H1 (cell line): ENCODE measurements at regions not wholly inside any gene's neighbourhood (a gene's known extent, or its start where the extent isn't known, plus 50 kb on each side); places are given as distances from the start of the nearest gene placed in this dataset.

Experiments
- CTCF ChIA-PET: fragments of 300-600 bp; sonication (Branson Sonifier 250); formaldehyde crosslinking; loops from one replicate; lab custom pipeline; 2021; ENCODE audit not compliant: partially characterized antibody; lab: Charles Lee
- POLR2A ChIA-PET: fragments of 300-600 bp; sonication (Branson Sonifier 250); formaldehyde crosslinking; loops from one replicate; lab custom pipeline; 2021; ENCODE audit warnings: inconsistent platforms; ENCODE audit not compliant: partially characterized antibody; lab: Charles Lee
- DNase-seq, 2 experiments: peaks; one replicate each; pipeline versions ENCODE4 v3.0.0 to v3.0.0-alpha.2; 2010 to 2022; ENCODE audit warnings: low spot score in 2 of 2, low read depth in 1 of 2, mixed read lengths in 1 of 2
- FAIRE-seq: peaks from 2 replicates; lab custom pipeline; 2011; peaks lifted over from hg19 to GRCh38; lab: Jason Lieb, UNC
- H2AFZ ChIP-seq: 2 replicates; pipeline ENCODE4 v1.8.1; 2012; ENCODE audit warnings: low read length, inconsistent platforms
- H2AK5ac ChIP-seq: 2 replicates; pipeline ENCODE4 v1.6.1; 2013; ENCODE audit warnings: low read depth, low read length
- H2BK120ac ChIP-seq: replicated peaks from 2 replicates; pipeline ENCODE3; 2013; ENCODE audit warnings: low read depth, low read length, inconsistent platforms
- H2BK12ac ChIP-seq: 2 replicates; pipeline ENCODE4 v1.6.1; 2013; ENCODE audit warnings: low read depth, low read length
- H2BK15ac ChIP-seq: 2 replicates; pipeline ENCODE4 v1.6.1; 2013; ENCODE audit warnings: low read length
- H2BK20ac ChIP-seq: 2 replicates; pipeline ENCODE4 v1.6.1; 2013; ENCODE audit warnings: low read length
- H2BK5ac ChIP-seq: 2 replicates; pipeline ENCODE4 v1.6.1; 2013; ENCODE audit warnings: low read depth, low read length
- H3K14ac ChIP-seq: 2 replicates; pipeline ENCODE4 v1.6.1; 2013; ENCODE audit warnings: inconsistent platforms; ENCODE audit not compliant: insufficient read length
- H3K18ac ChIP-seq: 2 replicates; pipeline ENCODE4 v1.6.1; 2013; ENCODE audit warnings: low read length; ENCODE audit errors: extremely low read depth
- H3K23ac ChIP-seq: 2 replicates; pipeline ENCODE4 v1.6.1; 2013; ENCODE audit warnings: inconsistent platforms; ENCODE audit not compliant: insufficient read length
- H3K23me2 ChIP-seq: 2 replicates; pipeline ENCODE4 v1.6.1; 2013; ENCODE audit warnings: low read depth, low read length
- H3K27ac ChIP-seq: 2 replicates; pipeline ENCODE4 v1.6.1; 2011; ENCODE audit warnings: low read depth, low read length, inconsistent platforms
- H3K27me3 ChIP-seq, 4 experiments: replicated peaks in 1 of 4; 1 replicate in 1 of 4; 2 replicates in 3 of 4; pipeline versions ENCODE4 v1.6.1 to v1.8.1; 2011 to 2013; ENCODE audit warnings: low read length in 3 of 4, mild to moderate bottlenecking in 3 of 4, inconsistent platforms in 2 of 4, mixed read lengths in 2 of 4, moderate library complexity in 1 of 4; ENCODE audit not compliant: control insufficient read depth in 3 of 4, insufficient read depth in 3 of 4; ENCODE audit errors: extremely low read depth in 1 of 4
- H3K36me3 ChIP-seq, 4 experiments: 2 replicates each; pipeline versions ENCODE4 v1.6.1 to v1.8.1; 2011 to 2013; ENCODE audit warnings: mild to moderate bottlenecking in 4 of 4, low read length in 3 of 4, moderate library complexity in 2 of 4, control low read depth in 1 of 4, inconsistent platforms in 1 of 4; ENCODE audit not compliant: insufficient read depth in 4 of 4, control insufficient read depth in 2 of 4
- H3K4ac ChIP-seq: replicated peaks from 2 replicates; pipeline ENCODE3; 2013; ENCODE audit warnings: low read length, low read depth, mixed read lengths, inconsistent platforms; ENCODE audit not compliant: insufficient read length
- H3K4me1 ChIP-seq, 4 experiments: replicated peaks in 1 of 4; 1 replicate in 1 of 4; 2 replicates in 3 of 4; pipeline versions ENCODE4 v1.6.1 to v1.8.1; 2011 to 2013; ENCODE audit warnings: low read length in 3 of 4, inconsistent platforms in 2 of 4, mixed read lengths in 1 of 4; ENCODE audit not compliant: insufficient read depth in 4 of 4, control insufficient read depth in 3 of 4
- H3K4me2 ChIP-seq, 2 experiments: 2 replicates each; pipeline versions ENCODE4 v1.6.1 to v1.8.1; 2011 to 2013; ENCODE audit warnings: low read depth in 2 of 2, low read length in 2 of 2, control low read depth in 1 of 2, inconsistent platforms in 1 of 2, mild to moderate bottlenecking in 1 of 2; ENCODE audit not compliant: insufficient read depth in 1 of 2
- H3K4me3 ChIP-seq, 4 experiments: fragments of 200-600, 300-600 bp in 1 of 4; sonication (generic), shearing (Covaris generic), sonication (Bioruptor Twin) in 1 of 4; 2 replicates each; pipeline versions ENCODE4 v1.5.1 to v1.8.1; 2011 to 2016; ENCODE audit warnings: low read length in 4 of 4, low read depth in 3 of 4, control low read depth in 2 of 4, inconsistent platforms in 2 of 4, mild to moderate bottlenecking in 2 of 4, mixed read lengths in 1 of 4, moderate library complexity in 1 of 4; ENCODE audit not compliant: insufficient read depth in 2 of 4; ENCODE audit errors: extremely low read depth in 1 of 4
- H3K56ac ChIP-seq: replicated peaks from 2 replicates; pipeline ENCODE3; 2013; ENCODE audit warnings: low read depth, mild to moderate bottlenecking, mixed read lengths, low read length, inconsistent platforms; ENCODE audit not compliant: insufficient read length
- H3K79me1 ChIP-seq: 2 replicates; pipeline ENCODE4 v1.6.1; 2013; ENCODE audit warnings: low read depth, low read length, control low read depth
- H3K79me2 ChIP-seq, 2 experiments: 2 replicates each; pipeline versions ENCODE4 v1.6.1 to v1.8.1; 2012 to 2013; ENCODE audit warnings: low read length in 2 of 2, mild to moderate bottlenecking in 2 of 2, inconsistent platforms in 1 of 2; ENCODE audit not compliant: insufficient read depth in 2 of 2, control insufficient read depth in 1 of 2
- H3K9ac ChIP-seq, 4 experiments: replicated peaks in 1 of 4; 1 replicate in 1 of 4; 2 replicates in 3 of 4; pipeline versions ENCODE4 v1.6.1 to v1.8.1; 2011 to 2013; ENCODE audit warnings: low read depth in 3 of 4, low read length in 3 of 4, control low read depth in 2 of 4, mild to moderate bottlenecking in 2 of 4, moderate library complexity in 2 of 4, inconsistent platforms in 1 of 4; ENCODE audit errors: extremely low read depth in 1 of 4
- H3K9me3 ChIP-seq, 2 experiments: 2 replicates each; pipeline versions ENCODE4 v1.6.1 to v1.8.1; 2012 to 2013; ENCODE audit warnings: mild to moderate bottlenecking in 2 of 2, moderate library complexity in 2 of 2, control low read depth in 1 of 2, inconsistent platforms in 1 of 2, low read depth in 1 of 2, low read length in 1 of 2, mixed read lengths in 1 of 2; ENCODE audit not compliant: insufficient read depth in 2 of 2
- H4K20me1 ChIP-seq, 2 experiments: replicated peaks in 1 of 2; 2 replicates each; pipeline versions ENCODE3 to v1.8.1; 2011 to 2013; ENCODE audit warnings: inconsistent platforms in 2 of 2, low read length in 2 of 2, mild to moderate bottlenecking in 1 of 2; ENCODE audit not compliant: insufficient read depth in 2 of 2, control insufficient read depth in 1 of 2
- H4K5ac ChIP-seq: 2 replicates; pipeline ENCODE4 v1.6.1; 2013; ENCODE audit warnings: low read length, low read depth, mixed read lengths, inconsistent platforms; ENCODE audit not compliant: insufficient read length
- H4K8ac ChIP-seq: 2 replicates; pipeline ENCODE4 v1.8.0; 2013; ENCODE audit warnings: mild to moderate bottlenecking, moderate library complexity, low read length, inconsistent platforms; ENCODE audit not compliant: insufficient read depth; ENCODE audit errors: extremely low read depth
- H4K91ac ChIP-seq: replicated peaks from 2 replicates; pipeline ENCODE3; 2013; ENCODE audit warnings: low read length, mixed read lengths, inconsistent platforms; ENCODE audit not compliant: insufficient read length
- ATF2 ChIP-seq: IDR thresholded peaks from 2 replicates; pipeline ENCODE4 v1.6.1; 2012; ENCODE audit warnings: low read length, inconsistent platforms
- CEBPB ChIP-seq: IDR thresholded peaks from 2 replicates; pipeline ENCODE4 v1.6.1; 2012; ENCODE audit warnings: low read depth, low read length
- FOSL1 ChIP-seq: IDR thresholded peaks from 2 replicates; pipeline ENCODE4 v1.6.1; 2011; ENCODE audit warnings: mild to moderate bottlenecking, low read depth, low read length, moderate library complexity; ENCODE audit not compliant: insufficient read depth
- GABPA ChIP-seq: IDR thresholded peaks from 2 replicates; pipeline ENCODE4 v1.6.1; 2011; ENCODE audit warnings: mild to moderate bottlenecking, low read length, moderate library complexity, borderline replicate concordance; ENCODE audit not compliant: insufficient read depth
- KDM4A ChIP-seq: IDR thresholded peaks from one replicate; pipeline ENCODE4 v1.7.1; 2012; ENCODE audit warnings: low read depth, mild to moderate bottlenecking, moderate library complexity, low read length, inconsistent platforms; ENCODE audit not compliant: severe bottlenecking
- NANOG ChIP-seq: IDR thresholded peaks from 2 replicates; pipeline ENCODE4 v1.6.1; 2011; ENCODE audit warnings: low read length, low read depth, mild to moderate bottlenecking, inconsistent platforms; ENCODE audit not compliant: insufficient read depth, poor library complexity, severe bottlenecking
- SP4 ChIP-seq: IDR thresholded peaks from 2 replicates; pipeline ENCODE4 v1.6.1; 2012; ENCODE audit warnings: low read length, inconsistent platforms
- WGBS, 2 experiments: shearing (Covaris generic) in 1 of 2; methylation state at CpG; one replicate each; pipeline versions ENCODE4 v1.1.6 to v1.1.7; 2013 to 2015; ENCODE audit warnings: low lambda C conversion rate in 2 of 2, mixed read lengths in 2 of 2, inconsistent platforms in 1 of 2, low coverage in 1 of 2, missing lambda C conversion rate in 1 of 2; ENCODE audit not compliant: insufficient replicate concordance in 2 of 2, insufficient coverage in 1 of 2, insufficient read length in 1 of 2; ENCODE audit errors: extremely low coverage in 1 of 2, missing lambda C conversion rate in 1 of 2; 5-methylcytosine and 5-hydroxymethylcytosine counted together

GRCh38 chrX:15165832-15166231, 104.1 kb downstream of the ASB9 start:
- Histone ChIP-seq H3K4me1 (no peaks in the 10 kb centered on the region), H3K14ac (no peak overlapping the region), H3K9me3 (no peaks in the 10 kb centered on the region), H3K9ac (no peak overlapping the region), H2BK15ac (no peak overlapping the region), H3K18ac (no peak overlapping the region), H4K5ac (no peak overlapping the region), H2BK120ac (no peak overlapping the region), H2BK20ac (no peak overlapping the region), H2BK5ac (no peak overlapping the region), H3K79me1 (no peaks in the 10 kb centered on the region), H2BK12ac (no peak overlapping the region), H3K27me3 (no peaks in the 10 kb centered on the region), H4K8ac (no peak overlapping the region), H3K4me2 (no peak overlapping the region), H3K23me2 (no peaks in the 10 kb centered on the region), H4K91ac (no peak overlapping the region), H3K4me3 (no peak overlapping the region), H3K36me3 (no peaks in the 10 kb centered on the region), H3K79me2 (no peaks in the 10 kb centered on the region), H3K23ac (no peak overlapping the region), H3K27ac (no peak overlapping the region), H2AFZ (no peak overlapping the region), H3K4ac (no peak overlapping the region), H4K20me1 (no peaks in the 10 kb centered on the region), H3K56ac (no peak overlapping the region), H2AK5ac (no peak overlapping the region)
- POLR2A ChIA-PET: no interaction called here
- no peak for FAIRE-seq
- 100% methylated on average over 3 of the region's 4 CpGs; no CpG with 5 or more reads in 1 of the 2 experiments for whole genome bisulfite sequencing, 2 experiments
- no peak for DNase-seq
- CTCF ChIA-PET: no interaction called here
- TF ChIP-seq CEBPB (no peak), GABPA (no peak), KDM4A (no peak), ATF2 (no peak), NANOG (no peak), FOSL1 (no peak), SP4 (no peak)
